Endothelial cell of umbilical vein (primary cell): ENCODE measurements at regions not wholly inside any gene's neighbourhood (a gene's known extent, or its start where the extent isn't known, plus 50 kb on each side); places are given as distances from the start of the nearest gene placed in this dataset.
"Not testable (repeated sequence)": the region's sequence is repeated elsewhere in the genome, so short reads cannot be mapped to it uniquely, and the experiment has no call there.

Source experiments
- BruUV-seq: library from RNA; stranded (reverse); fragments of 400-500 nt; replicated peaks from 2 replicates; lab custom pipeline; 2021; lab: Mats Ljungman, UMichigan
- CTCF ChIA-PET: fragments of 300-600, 350-600 bp; sonication (Branson Sonifier 250); formaldehyde crosslinking; loops from one replicate; lab custom pipeline; 2021; ENCODE audit warnings: antibody characterized with exemption, inconsistent platforms; lab: Charles Lee
- POLR2A ChIA-PET: fragments of 300-600, 350-600 bp; sonication (Branson Sonifier 250); formaldehyde crosslinking; loops from one replicate; lab custom pipeline; 2021; ENCODE audit warnings: antibody characterized with exemption, inconsistent platforms; lab: Charles Lee
- DNase-seq: peaks from one replicate; pipeline ENCODE4 v3.0.0-alpha.2; 2011; ENCODE audit warnings: low read depth, low spot score
- FAIRE-seq: peaks from 2 replicates; lab custom pipeline; 2011; peaks lifted over from hg19 to GRCh38; lab: Jason Lieb, UNC
- H2AFZ ChIP-seq: 2 replicates; pipeline ENCODE4 v1.6.0; 2012; ENCODE audit warnings: low read depth, low read length, control low read depth, inconsistent platforms
- H3K27ac ChIP-seq: 2 replicates; pipeline ENCODE4 v1.5.1; 2011; ENCODE audit warnings: low read depth, mild to moderate bottlenecking, control low read depth, low read length, moderate library complexity; ENCODE audit not compliant: insufficient read depth
- H3K27me3 ChIP-seq, 2 experiments: 2 replicates each; pipeline versions ENCODE4 v1.6.0 to v1.6.1; 2011; ENCODE audit warnings: low read length in 2 of 2, mixed read lengths in 1 of 2; ENCODE audit not compliant: control insufficient read depth in 2 of 2, insufficient read depth in 2 of 2
- H3K36me3 ChIP-seq, 2 experiments: 2 replicates in 1 of 2; 3 replicates in 1 of 2; pipeline ENCODE4 v1.5.1; 2011; ENCODE audit warnings: low read length in 2 of 2, mild to moderate bottlenecking in 1 of 2, moderate library complexity in 1 of 2; ENCODE audit not compliant: control insufficient read depth in 2 of 2, insufficient read depth in 2 of 2; ENCODE audit errors: extremely low read depth in 1 of 2
- H3K4me1 ChIP-seq: 3 replicates; pipeline ENCODE4 v1.5.1; 2011; ENCODE audit warnings: mild to moderate bottlenecking, low read length; ENCODE audit not compliant: control insufficient read depth, insufficient read depth; ENCODE audit errors: extremely low read depth
- H3K4me2 ChIP-seq: 2 replicates; pipeline ENCODE4 v1.6.1; 2011; ENCODE audit warnings: low read length, control low read depth, mixed read lengths; ENCODE audit not compliant: insufficient read depth
- H3K4me3 ChIP-seq, 3 experiments: fragments of 200-600 bp in 1 of 3; sonication (generic), shearing (Covaris generic) in 1 of 3; replicated peaks in 1 of 3; 2 replicates each; pipeline ENCODE4 v1.5.1; 2011 to 2016; ENCODE audit warnings: control low read depth in 3 of 3, low read length in 3 of 3, mild to moderate bottlenecking in 2 of 3, inconsistent platforms in 1 of 3, low read depth in 1 of 3, moderate library complexity in 1 of 3; ENCODE audit not compliant: insufficient read depth in 1 of 3
- H3K79me2 ChIP-seq: 2 replicates; pipeline ENCODE4 v1.6.0; 2012; ENCODE audit warnings: low read length, inconsistent platforms; ENCODE audit not compliant: control insufficient read depth, insufficient read depth
- H3K9ac ChIP-seq: replicated peaks from 2 replicates; pipeline ENCODE3; 2011; ENCODE audit warnings: low read length, control low read depth; ENCODE audit not compliant: insufficient read depth; ENCODE audit errors: extremely low read depth
- H3K9me1 ChIP-seq: replicated peaks from 3 replicates; pipeline ENCODE4 v1.6.0; 2011; ENCODE audit warnings: mild to moderate bottlenecking, low read length; ENCODE audit not compliant: control insufficient read depth, insufficient read depth; ENCODE audit errors: extremely low read depth
- H3K9me3 ChIP-seq: replicated peaks from 2 replicates; pipeline ENCODE4 v1.5.1; 2012; ENCODE audit warnings: low read length, inconsistent platforms; ENCODE audit not compliant: control insufficient read depth, insufficient read depth
- H4K20me1 ChIP-seq: replicated peaks from 2 replicates; pipeline ENCODE3; 2011; ENCODE audit warnings: mild to moderate bottlenecking, low read length; ENCODE audit not compliant: control insufficient read depth, insufficient read depth; ENCODE audit errors: extremely low read depth
- EZH2 ChIP-seq: IDR thresholded peaks from 2 replicates; pipeline ENCODE4 v1.6.1; 2012; ENCODE audit warnings: borderline replicate concordance, low read depth, mild to moderate bottlenecking, moderate library complexity, low read length, inconsistent platforms; ENCODE audit not compliant: severe bottlenecking
- FOS ChIP-seq: IDR thresholded peaks from 2 replicates; pipeline ENCODE4 v1.6.1; 2011; ENCODE audit warnings: mild to moderate bottlenecking, low read length, moderate library complexity, borderline replicate concordance; ENCODE audit not compliant: insufficient read depth
- JUN ChIP-seq: IDR thresholded peaks from 2 replicates; pipeline ENCODE4 v1.6.1; 2011; ENCODE audit warnings: borderline replicate concordance, low read depth; ENCODE audit not compliant: insufficient read length, insufficient read depth
- MYC ChIP-seq: IDR thresholded peaks from one replicate; pipeline ENCODE4 v1.6.1; 2011; ENCODE audit warnings: mild to moderate bottlenecking, low read depth, low read length
- POLR2A ChIP-seq: IDR thresholded peaks from 2 replicates; pipeline ENCODE4 v1.6.1; 2012; ENCODE audit warnings: low read depth, mild to moderate bottlenecking, control low read depth, low read length
- POLR2AphosphoS5 ChIP-seq: IDR thresholded peaks from 2 replicates; pipeline ENCODE4 v1.6.1; 2012; ENCODE audit warnings: low read depth, mild to moderate bottlenecking, control low read depth, low read length, moderate library complexity; ENCODE audit not compliant: insufficient read depth
- dilution Hi-C: fragments of 300-500 bp; cut with MboI; formaldehyde crosslinking; loops from one replicate; pipeline ENCODE4 v1.15.0; 2019; ENCODE audit warnings: low sequenced_read_pairs; ENCODE audit not compliant: extremely low pct_ligation_motif_present
- intact Hi-C: fragments of 100-400 bp; cut with micrococcal nuclease; formaldehyde crosslinking; loops from one replicate; pipeline ENCODE4 v1.10.0; 2022
- TF ChIP-seq, protein P1 (sequence below), 2 donors: IDR thresholded peaks; 1 replicate in 1 of 2; 2 replicates in 1 of 2; pipeline ENCODE4 v1.5.1; 2011; ENCODE audit warnings: low read length in 2 of 2, mild to moderate bottlenecking in 2 of 2, moderate library complexity in 2 of 2, control low read depth in 1 of 2, inconsistent platforms in 1 of 2, low read depth in 1 of 2; ENCODE audit not compliant: insufficient read depth in 1 of 2; ENCODE audit errors: extremely low read depth in 1 of 2
- TF ChIP-seq, protein P2 (sequence below): IDR thresholded peaks from 2 replicates; pipeline ENCODE4 v1.6.1; 2011; ENCODE audit not compliant: insufficient read depth, insufficient read length

DNA sequence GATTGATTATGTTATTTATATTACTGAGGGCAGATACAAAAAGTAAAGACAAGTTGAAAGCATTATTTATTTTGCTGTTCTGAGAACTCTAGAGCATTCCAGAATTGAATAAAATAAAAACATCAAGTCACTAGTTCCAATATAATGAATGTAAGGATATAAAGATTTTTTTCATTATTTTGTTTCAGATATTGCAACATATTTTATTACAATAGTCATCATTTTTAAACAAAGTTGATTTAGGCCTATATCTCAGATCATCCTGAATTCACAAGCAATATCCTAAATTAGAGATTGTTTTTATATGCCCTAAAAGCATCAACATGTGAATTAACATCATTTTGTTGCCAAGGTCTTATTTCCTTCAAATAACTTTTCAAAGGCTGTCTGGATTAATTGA lies 535.6 kb upstream of the KCND2 start:
- H3K4me2 ChIP-seq = no peak overlapping the region
- no peaks in the 10 kb centered on the region for H4K20me1 ChIP-seq
- TF ChIP-seq, protein P1, sequence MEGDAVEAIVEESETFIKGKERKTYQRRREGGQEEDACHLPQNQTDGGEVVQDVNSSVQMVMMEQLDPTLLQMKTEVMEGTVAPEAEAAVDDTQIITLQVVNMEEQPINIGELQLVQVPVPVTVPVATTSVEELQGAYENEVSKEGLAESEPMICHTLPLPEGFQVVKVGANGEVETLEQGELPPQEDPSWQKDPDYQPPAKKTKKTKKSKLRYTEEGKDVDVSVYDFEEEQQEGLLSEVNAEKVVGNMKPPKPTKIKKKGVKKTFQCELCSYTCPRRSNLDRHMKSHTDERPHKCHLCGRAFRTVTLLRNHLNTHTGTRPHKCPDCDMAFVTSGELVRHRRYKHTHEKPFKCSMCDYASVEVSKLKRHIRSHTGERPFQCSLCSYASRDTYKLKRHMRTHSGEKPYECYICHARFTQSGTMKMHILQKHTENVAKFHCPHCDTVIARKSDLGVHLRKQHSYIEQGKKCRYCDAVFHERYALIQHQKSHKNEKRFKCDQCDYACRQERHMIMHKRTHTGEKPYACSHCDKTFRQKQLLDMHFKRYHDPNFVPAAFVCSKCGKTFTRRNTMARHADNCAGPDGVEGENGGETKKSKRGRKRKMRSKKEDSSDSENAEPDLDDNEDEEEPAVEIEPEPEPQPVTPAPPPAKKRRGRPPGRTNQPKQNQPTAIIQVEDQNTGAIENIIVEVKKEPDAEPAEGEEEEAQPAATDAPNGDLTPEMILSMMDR (IDR thresholded peaks at IDR 0.05; ENCODE audit: extremely low read depth in 1 of 2, insufficient read depth in 1 of 2, low read depth in 1 of 2, low read length in 2 of 2) = no peak
- no peak for TF ChIP-seq FOS
- TF ChIP-seq, protein P2, sequence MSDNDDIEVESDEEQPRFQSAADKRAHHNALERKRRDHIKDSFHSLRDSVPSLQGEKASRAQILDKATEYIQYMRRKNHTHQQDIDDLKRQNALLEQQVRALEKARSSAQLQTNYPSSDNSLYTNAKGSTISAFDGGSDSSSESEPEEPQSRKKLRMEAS = no peak
- no peak for TF ChIP-seq POLR2A
- no peak for TF ChIP-seq JUN
- TF ChIP-seq POLR2AphosphoS5 = no peak
- TF ChIP-seq MYC = no peak
- TF ChIP-seq EZH2 = no peak
- no peaks in the 10 kb centered on the region for H3K27me3 ChIP-seq
- CTCF ChIA-PET = interaction anchor here (1.6 kb wide), 1 partner anchor 9 kb away, joined by 4 read pairs; no protein-coding TSS in a partner anchor
- no peak overlapping the region for H3K9ac ChIP-seq
- intact Hi-C loops (no loop called here), dilution Hi-C loops (no loop called here)
- H3K36me3 ChIP-seq = no peaks in the 10 kb centered on the region
- FAIRE-seq (peak; percentile 15), DNase-seq (no peak)
- no peaks in the 10 kb centered on the region for H3K9me1 ChIP-seq
- POLR2A ChIA-PET = no interaction called here
- BruUV-seq = no TSS peak
- no peaks in the 10 kb centered on the region for H3K79me2 ChIP-seq
- no peaks in the 10 kb centered on the region for H3K4me1 ChIP-seq
- no peaks in the 10 kb centered on the region for H3K9me3 ChIP-seq
- no peak overlapping the region for H3K27ac ChIP-seq
- no peak overlapping the region for H3K4me3 ChIP-seq
- H2AFZ ChIP-seq = no peak overlapping the region

DNA sequence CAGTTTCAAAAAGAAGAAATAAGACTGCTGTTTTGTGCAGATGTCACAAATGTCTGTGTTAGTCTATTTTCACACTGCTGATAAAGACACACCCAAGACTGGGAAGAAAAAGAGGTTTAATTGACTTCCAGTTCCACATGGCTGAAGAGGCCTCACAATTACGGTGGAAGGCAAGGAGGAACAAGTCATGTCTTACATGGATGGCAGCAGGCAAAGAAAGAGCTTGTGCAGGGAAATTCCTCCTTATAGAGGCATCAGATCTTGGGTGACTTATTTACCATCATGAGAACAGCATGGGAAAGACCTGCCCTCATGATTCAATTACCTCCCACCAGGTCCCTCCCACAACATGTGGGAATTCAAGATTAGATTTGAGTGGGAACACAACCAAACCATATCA lies 527.7 kb upstream of the KCND2 start:
- H3K27ac ChIP-seq, H3K4me1 ChIP-seq, H2AFZ ChIP-seq, intact Hi-C loops, BruUV-seq, H3K27me3 ChIP-seq, H3K79me2 ChIP-seq, H3K4me2 ChIP-seq, DNase-seq, dilution Hi-C loops, H3K9ac ChIP-seq, CTCF ChIA-PET, H4K20me1 ChIP-seq, POLR2A ChIA-PET, FAIRE-seq, H3K9me1 ChIP-seq, H3K36me3 ChIP-seq, H3K9me3 ChIP-seq, H3K4me3 ChIP-seq: not testable (repeated sequence)
